ENCODE measurements at regions not wholly inside any gene's neighbourhood (a gene's known extent, or its start where the extent isn't known, plus 50 kb on each side); places are given as distances from the start of the nearest gene placed in this dataset.

DNA sequence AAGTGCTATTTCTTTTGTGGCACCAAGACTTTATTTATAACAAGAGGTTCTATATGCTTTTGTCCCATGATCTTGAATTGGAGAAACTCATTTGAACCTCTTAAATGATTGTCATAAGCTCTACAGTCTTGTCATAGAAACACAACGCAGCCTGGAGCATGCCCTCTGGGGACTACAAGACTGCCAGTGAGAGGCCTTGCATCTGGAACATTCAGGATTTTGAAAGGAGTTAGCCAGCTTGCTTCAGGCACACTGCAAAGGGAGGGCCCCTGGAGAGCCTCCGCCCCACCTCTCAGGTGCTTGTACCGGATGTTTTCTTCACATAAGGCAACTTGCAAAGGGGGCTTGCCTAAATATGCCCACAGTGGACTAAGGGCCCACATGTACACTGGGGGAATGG, 130.5 kb downstream of the LIG4 start:
- Histone ChIP-seq H2AFZ (ENCODE audit: low read depth, low read length) (no peak overlapping the region), H3K36me3 (ENCODE audit: control insufficient read depth in 2 of 2, extremely low read depth in 1 of 2, insufficient read depth in 2 of 2, low read length in 2 of 2) (no peaks in the 10 kb centered on the region), H3K79me2 (ENCODE audit: control insufficient read depth, insufficient read depth, low read length) (no peaks in the 10 kb centered on the region), H3K9me3 (replicated peaks; ENCODE audit: control insufficient read depth, insufficient read depth, low read length) (no peaks in the 10 kb centered on the region), H3K27ac (ENCODE audit: insufficient read depth, low read depth, low read length) (no peak overlapping the region), H3K4me3 (replicated peaks in 1 of 3; ENCODE audit: insufficient read depth in 1 of 3, low read depth in 1 of 3, low read length in 3 of 3) (no peak overlapping the region), H3K4me1 (ENCODE audit: control insufficient read depth, extremely low read depth, insufficient read depth, low read length) (no peaks in the 10 kb centered on the region), H4K20me1 (replicated peaks; ENCODE audit: control insufficient read depth, extremely low read depth, insufficient read depth, low read length) (no peaks in the 10 kb centered on the region), H3K9me1 (replicated peaks; ENCODE audit: control insufficient read depth, extremely low read depth, insufficient read depth, low read length) (no peaks in the 10 kb centered on the region), H3K9ac (replicated peaks; ENCODE audit: extremely low read depth, insufficient read depth, low read length) (no peak overlapping the region), H3K27me3 (ENCODE audit: control insufficient read depth in 2 of 2, insufficient read depth in 2 of 2, low read length in 2 of 2) (no peaks in the 10 kb centered on the region), H3K4me2 (ENCODE audit: insufficient read depth, low read length) (no peak overlapping the region)
- ChIA-PET POLR2A (no interaction called here), CTCF (no interaction called here)
- intact Hi-C loops (cut with micrococcal nuclease) = no loop called here
- BruUV-seq (replicated peaks) = no TSS peak
- DNase-seq (ENCODE audit: low read depth, low spot score) (no peak), FAIRE-seq (no peak)
- TF ChIP-seq, protein P1, sequence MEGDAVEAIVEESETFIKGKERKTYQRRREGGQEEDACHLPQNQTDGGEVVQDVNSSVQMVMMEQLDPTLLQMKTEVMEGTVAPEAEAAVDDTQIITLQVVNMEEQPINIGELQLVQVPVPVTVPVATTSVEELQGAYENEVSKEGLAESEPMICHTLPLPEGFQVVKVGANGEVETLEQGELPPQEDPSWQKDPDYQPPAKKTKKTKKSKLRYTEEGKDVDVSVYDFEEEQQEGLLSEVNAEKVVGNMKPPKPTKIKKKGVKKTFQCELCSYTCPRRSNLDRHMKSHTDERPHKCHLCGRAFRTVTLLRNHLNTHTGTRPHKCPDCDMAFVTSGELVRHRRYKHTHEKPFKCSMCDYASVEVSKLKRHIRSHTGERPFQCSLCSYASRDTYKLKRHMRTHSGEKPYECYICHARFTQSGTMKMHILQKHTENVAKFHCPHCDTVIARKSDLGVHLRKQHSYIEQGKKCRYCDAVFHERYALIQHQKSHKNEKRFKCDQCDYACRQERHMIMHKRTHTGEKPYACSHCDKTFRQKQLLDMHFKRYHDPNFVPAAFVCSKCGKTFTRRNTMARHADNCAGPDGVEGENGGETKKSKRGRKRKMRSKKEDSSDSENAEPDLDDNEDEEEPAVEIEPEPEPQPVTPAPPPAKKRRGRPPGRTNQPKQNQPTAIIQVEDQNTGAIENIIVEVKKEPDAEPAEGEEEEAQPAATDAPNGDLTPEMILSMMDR (IDR thresholded peaks at IDR 0.05; ENCODE audit: extremely low read depth in 1 of 2, insufficient read depth in 1 of 2, low read depth in 1 of 2, low read length in 2 of 2) = no peak
- TF ChIP-seq FOS (IDR thresholded peaks at IDR 0.05; ENCODE audit: borderline replicate concordance, insufficient read depth, low read length) (no peak), JUN (IDR thresholded peaks at IDR 0.05; ENCODE audit: borderline replicate concordance, insufficient read depth, insufficient read length, low read depth) (no peak), POLR2AphosphoS5 (IDR thresholded peaks at IDR 0.05; ENCODE audit: insufficient read depth, low read depth, low read length) (no peak), MYC (IDR thresholded peaks at IDR 0.05; ENCODE audit: low read depth, low read length) (no peak), EZH2 (IDR thresholded peaks at IDR 0.05; ENCODE audit: borderline replicate concordance, low read depth, low read length, severe bottlenecking) (no peak), POLR2A (IDR thresholded peaks at IDR 0.05; ENCODE audit: low read depth, low read length) (no peak), GATA2 (IDR thresholded peaks at IDR 0.05; ENCODE audit: insufficient read depth, insufficient read length, low read depth, low read length) (no peak)
- TF ChIP-seq, protein P2, sequence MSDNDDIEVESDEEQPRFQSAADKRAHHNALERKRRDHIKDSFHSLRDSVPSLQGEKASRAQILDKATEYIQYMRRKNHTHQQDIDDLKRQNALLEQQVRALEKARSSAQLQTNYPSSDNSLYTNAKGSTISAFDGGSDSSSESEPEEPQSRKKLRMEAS (IDR thresholded peaks at IDR 0.05; ENCODE audit: insufficient read depth, insufficient read length) = no peak
- dilution Hi-C loops (cut with MboI; ENCODE audit: extremely low pct_ligation_motif_present, low sequenced_read_pairs) = no loop called here
